HFFc6 (cell line): ENCODE measurements at regions not wholly inside any gene's neighbourhood (a gene's known extent, or its start where the extent isn't known, plus 50 kb on each side); places are given as distances from the start of the nearest gene placed in this dataset.

Experiments
- DNase-seq: peaks from one replicate; pipeline ENCODE4 v3.0.0-alpha.2; 2018
- H3K27ac Mint-ChIP-seq: 2 replicates; pipeline ENCODE4 v1.8.0; 2020; ENCODE audit warnings: mild to moderate bottlenecking, mixed read lengths
- H3K27me3 Mint-ChIP-seq: 2 replicates; pipeline ENCODE4 v1.8.0; 2021; ENCODE audit warnings: mild to moderate bottlenecking, moderate library complexity, mixed read lengths; ENCODE audit not compliant: insufficient read depth
- H3K36me3 Mint-ChIP-seq: 2 replicates; pipeline ENCODE4 v1.8.0; 2021; ENCODE audit warnings: low read depth, mixed read lengths
- H3K4me1 Mint-ChIP-seq: 2 replicates; pipeline ENCODE4 v1.8.0; 2020; ENCODE audit warnings: low read depth, mixed read lengths
- H3K4me3 Mint-ChIP-seq: 2 replicates; pipeline ENCODE4 v1.8.0; 2020; ENCODE audit warnings: mild to moderate bottlenecking, moderate library complexity, mixed read lengths
- H3K9me3 Mint-ChIP-seq: 2 replicates; pipeline ENCODE4 v1.8.0; 2020; ENCODE audit warnings: mild to moderate bottlenecking, mixed read lengths
- CTCF ChIP-seq: fragments of 200-600 bp; sonication (generic); IDR thresholded peaks from 2 replicates; pipeline ENCODE4 v1.5.0; 2021; ENCODE audit warnings: antibody characterized with exemption, mild to moderate bottlenecking

DNA sequence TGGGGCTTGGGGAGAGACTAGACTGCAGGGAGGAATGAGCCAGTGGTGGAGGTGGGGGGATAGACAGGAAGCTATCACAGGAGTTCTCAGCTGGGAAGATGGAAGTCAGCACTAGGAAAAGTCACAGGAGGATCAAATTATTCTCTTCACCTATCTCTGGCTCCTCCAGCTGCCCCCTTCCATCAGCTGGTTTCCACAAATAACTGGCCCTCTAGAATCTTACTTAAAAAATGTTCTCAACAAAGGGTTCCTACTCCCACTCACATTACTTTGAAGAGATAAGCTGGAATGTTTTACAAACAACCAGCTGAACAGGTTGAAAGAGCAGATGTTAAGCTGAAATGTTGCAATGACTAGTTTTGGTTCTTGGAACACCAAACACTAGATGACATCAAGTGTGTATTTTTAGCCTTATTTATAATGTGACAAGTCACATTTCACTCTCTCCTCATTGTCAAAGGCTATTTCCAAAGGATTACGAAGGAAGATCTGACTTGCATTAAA is 102.7 kb upstream of the AADACL2 start:
- Mint-ChIP-seq H3K36me3 (no peaks in the 10 kb centered on the region), H3K9me3 (no peaks in the 10 kb centered on the region), H3K4me1 (no peaks in the 10 kb centered on the region), H3K4me3 (no peak overlapping the region), H3K27me3 (peaks cover 2% of the 10 kb centered on the region), H3K27ac (no peak overlapping the region)
- DNase-seq, result no peak
- TF ChIP-seq CTCF, result no peak

DNA sequence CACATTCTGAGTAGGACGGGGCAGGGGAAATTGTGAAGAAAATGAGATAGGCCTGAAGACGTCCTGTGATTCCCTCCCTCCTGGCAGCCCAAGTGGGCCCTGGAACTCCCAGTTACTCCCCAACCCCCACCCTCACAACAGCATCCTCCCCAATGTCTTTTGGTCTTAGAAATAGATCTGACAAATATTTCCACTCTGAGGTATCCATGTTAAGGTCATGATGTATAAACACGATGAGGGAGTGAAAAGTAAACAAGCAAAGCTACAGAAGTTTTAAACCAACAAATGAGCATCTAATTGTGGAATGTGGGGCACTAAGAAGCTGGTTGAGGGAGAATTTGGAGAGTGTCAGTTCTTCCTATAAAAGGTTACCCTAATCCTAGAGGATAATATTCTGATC is 103.7 kb upstream of the AADACL2 start:
- Mint-ChIP-seq H3K27ac (no peak overlapping the region), H3K4me1 (no peaks in the 10 kb centered on the region), H3K36me3 (no peaks in the 10 kb centered on the region), H3K27me3 (peaks cover 2% of the 10 kb centered on the region), H3K9me3 (no peaks in the 10 kb centered on the region), H3K4me3 (no peak overlapping the region)
- no peak for DNase-seq
- TF ChIP-seq CTCF, result no peak

GRCh38 chr3:151625586-151625985 is 108.1 kb upstream of the AADACL2 start:
- no peak overlapping the region for H3K27ac Mint-ChIP-seq

DNA sequence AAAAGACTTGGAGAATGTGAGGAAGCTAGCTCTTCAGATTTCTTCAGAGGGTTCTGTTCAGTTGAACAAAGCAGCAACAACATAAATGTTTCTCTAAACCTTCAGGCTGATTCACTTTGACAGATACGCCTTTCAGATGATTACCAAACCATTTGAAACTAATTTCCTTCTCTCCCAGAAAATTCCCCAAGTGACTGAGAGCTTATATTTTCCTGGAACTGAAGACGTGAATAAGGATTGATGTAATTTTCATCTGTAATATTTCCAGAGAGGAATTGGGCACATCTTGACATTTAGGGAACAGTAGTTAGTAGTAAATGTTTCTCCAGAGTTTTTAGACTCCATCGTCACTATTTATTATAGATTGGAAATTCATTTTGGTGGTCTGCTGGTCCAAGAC is 108.6 kb upstream of the AADACL2 start:
- Mint-ChIP-seq H3K4me3 (no peak overlapping the region), H3K9me3 (no peaks in the 10 kb centered on the region), H3K4me1 (no peaks in the 10 kb centered on the region), H3K27me3 (no peaks in the 10 kb centered on the region; the same call in none of the 2 replicates), H3K27ac (no peak overlapping the region), H3K36me3 (no peaks in the 10 kb centered on the region)
- no peak for DNase-seq
- TF ChIP-seq CTCF, result no peak

More at GRCh38 chr3:151625586-151625985, 108.1 kb upstream of the AADACL2 start:
- no peaks in the 10 kb centered on the region for H3K9me3 Mint-ChIP-seq
- no peaks in the 10 kb centered on the region for H3K4me1 Mint-ChIP-seq
- no peak for TF ChIP-seq CTCF
- H3K27me3 Mint-ChIP-seq, result no peaks in the 10 kb centered on the region; the same call in none of the 2 replicates
- H3K4me3 Mint-ChIP-seq, result no peak overlapping the region
- no peaks in the 10 kb centered on the region for H3K36me3 Mint-ChIP-seq
- no peak for DNase-seq

DNA sequence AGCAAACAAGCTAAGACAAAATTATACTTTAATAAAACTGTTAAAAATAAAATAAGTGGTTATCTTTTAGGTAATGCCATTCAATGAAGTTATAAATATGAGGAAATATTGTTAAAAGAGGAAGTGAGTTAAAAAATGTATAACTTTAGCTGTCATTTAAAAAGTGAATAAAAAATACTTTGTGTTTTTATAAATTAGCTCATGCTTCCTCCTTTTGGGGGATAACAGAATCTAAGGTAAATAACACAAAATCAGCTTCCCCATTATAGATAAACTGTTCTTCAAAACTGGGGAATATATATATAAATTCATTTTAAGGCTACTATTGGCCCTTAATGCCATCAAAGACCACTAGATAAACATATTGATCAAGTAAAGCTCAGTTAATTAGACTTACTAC is 113.7 kb upstream of the AADACL2 start:
- Mint-ChIP-seq H3K4me3 (no peak overlapping the region), H3K4me1 (no peaks in the 10 kb centered on the region), H3K27ac (no peak overlapping the region), H3K9me3 (no peaks in the 10 kb centered on the region), H3K36me3 (no peaks in the 10 kb centered on the region), H3K27me3 (no peaks in the 10 kb centered on the region; the same call in 1 of the 2 replicates)
- no peak for TF ChIP-seq CTCF
- DNase-seq, result no peak

DNA sequence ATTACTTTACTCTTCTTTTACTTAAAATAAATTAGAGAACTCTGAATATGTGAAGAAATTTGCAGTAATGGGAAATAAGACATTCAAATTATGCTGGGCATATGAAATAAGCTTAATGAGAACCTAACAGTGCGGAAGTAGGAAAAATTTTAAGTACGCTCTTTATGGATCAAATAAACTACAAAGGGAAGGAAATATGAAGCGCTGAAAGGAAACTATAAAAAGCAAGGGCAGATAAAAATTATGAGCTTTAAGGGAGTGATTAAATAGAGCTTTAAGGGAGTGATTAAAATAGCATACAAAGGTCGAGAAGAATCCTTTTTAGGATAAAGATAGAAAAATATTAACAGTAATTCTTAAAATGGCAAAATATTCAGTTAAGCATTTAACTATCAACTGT is 118.3 kb upstream of the AADACL2 start:
- Mint-ChIP-seq H3K4me1 (no peaks in the 10 kb centered on the region), H3K36me3 (no peaks in the 10 kb centered on the region), H3K27me3 (no peaks in the 10 kb centered on the region; the same call in 1 of the 2 replicates), H3K9me3 (no peaks in the 10 kb centered on the region), H3K4me3 (no peak overlapping the region), H3K27ac (no peak overlapping the region)
- no peak for DNase-seq
- no peak for TF ChIP-seq CTCF
